Mesenchymal stem cell (in vitro differentiated cells and primary cell): ENCODE measurements at regions not wholly inside any gene's neighbourhood (a gene's known extent, or its start where the extent isn't known, plus 50 kb on each side); places are given as distances from the start of the nearest gene placed in this dataset.

Source experiments
- DNase-seq: peaks from one replicate; pipeline ENCODE4 v3.0.0-alpha.2; 2013
- H2AFZ ChIP-seq: one replicate; pipeline ENCODE4 v1.6.1; 2013; ENCODE audit warnings: low read depth, mild to moderate bottlenecking, control low read depth, inconsistent platforms, low read length, moderate library complexity
- H2AK5ac ChIP-seq: 2 replicates; pipeline ENCODE4 v1.6.1; 2013; ENCODE audit warnings: low read length, moderate library complexity, mild to moderate bottlenecking, inconsistent platforms; ENCODE audit not compliant: severe bottlenecking
- H2BK120ac ChIP-seq: one replicate; pipeline ENCODE4 v1.6.1; 2013; ENCODE audit warnings: low read depth, mild to moderate bottlenecking, inconsistent platforms, low read length, moderate library complexity
- H2BK12ac ChIP-seq, 2 experiments: one replicate each; pipeline ENCODE4 v1.6.1; 2013; ENCODE audit warnings: inconsistent platforms in 2 of 2, low read length in 2 of 2, mild to moderate bottlenecking in 2 of 2, moderate library complexity in 2 of 2, control low read depth in 1 of 2
- H2BK15ac ChIP-seq: one replicate; pipeline ENCODE4 v1.6.1; 2013; ENCODE audit warnings: mild to moderate bottlenecking, low read depth, inconsistent platforms; ENCODE audit not compliant: poor library complexity, severe bottlenecking
- H2BK5ac ChIP-seq: 2 replicates; pipeline ENCODE4 v1.6.1; 2013; ENCODE audit warnings: low read depth, mild to moderate bottlenecking, low read length, control low read depth, inconsistent platforms; ENCODE audit not compliant: poor library complexity, severe bottlenecking
- H3K14ac ChIP-seq, 2 experiments: one replicate each; pipeline ENCODE4 v1.6.1; 2013; ENCODE audit warnings: inconsistent platforms in 2 of 2, low read length in 2 of 2, control low read depth in 1 of 2, mild to moderate bottlenecking in 1 of 2, moderate library complexity in 1 of 2
- H3K18ac ChIP-seq, 2 experiments: one replicate each; pipeline ENCODE4 v1.6.1; 2013; ENCODE audit warnings: inconsistent platforms in 2 of 2, low read length in 2 of 2, control low read depth in 1 of 2, low read depth in 1 of 2, mild to moderate bottlenecking in 1 of 2
- H3K23ac ChIP-seq, 2 experiments: one replicate each; pipeline ENCODE4 v1.6.1; 2013; ENCODE audit warnings: inconsistent platforms in 2 of 2, low read length in 2 of 2, mild to moderate bottlenecking in 2 of 2, moderate library complexity in 2 of 2, control low read depth in 1 of 2
- H3K27ac ChIP-seq: 2 replicates; pipeline ENCODE4 v1.5.1; 2013; ENCODE audit warnings: mild to moderate bottlenecking, moderate library complexity, low read length, control low read depth, inconsistent platforms; ENCODE audit not compliant: poor library complexity, severe bottlenecking
- H3K27me3 ChIP-seq, 2 experiments: 2 replicates each; pipeline versions ENCODE4 v1.6.1 to v1.7.0; 2013; ENCODE audit warnings: low read length in 2 of 2, mild to moderate bottlenecking in 2 of 2, moderate library complexity in 2 of 2, control low read depth in 1 of 2, inconsistent platforms in 1 of 2; ENCODE audit not compliant: control insufficient read depth in 1 of 2, insufficient read depth in 1 of 2
- H3K36me3 ChIP-seq, 2 experiments: 2 replicates each; pipeline versions ENCODE4 v1.6.1 to v1.7.0; 2013; ENCODE audit warnings: low read length in 2 of 2, control low read depth in 1 of 2, inconsistent platforms in 1 of 2, low read depth in 1 of 2, mild to moderate bottlenecking in 1 of 2; ENCODE audit not compliant: insufficient read depth in 2 of 2, control insufficient read depth in 1 of 2
- H3K4ac ChIP-seq, 2 experiments: one replicate each; pipeline ENCODE4 v1.6.1; 2013; ENCODE audit warnings: inconsistent platforms in 2 of 2, low read length in 2 of 2, mild to moderate bottlenecking in 2 of 2, moderate library complexity in 2 of 2, control low read depth in 1 of 2, low read depth in 1 of 2
- H3K4me1 ChIP-seq: 2 replicates; pipeline ENCODE4 v1.6.1; 2013; ENCODE audit warnings: low read depth, low read length, control low read depth; ENCODE audit not compliant: control insufficient read depth, insufficient read depth
- H3K4me2 ChIP-seq: 2 replicates; pipeline ENCODE4 v1.6.1; 2013; ENCODE audit warnings: low read length, mild to moderate bottlenecking, inconsistent platforms; ENCODE audit not compliant: poor library complexity, severe bottlenecking
- H3K4me3 ChIP-seq, 2 experiments: 2 replicates each; pipeline versions ENCODE4 v1.5.1 to v1.7.0; 2013; ENCODE audit warnings: low read length in 2 of 2, mild to moderate bottlenecking in 2 of 2, control low read depth in 1 of 2, low read depth in 1 of 2; ENCODE audit not compliant: insufficient read depth in 1 of 2
- H3K79me1 ChIP-seq: replicated peaks from 2 replicates; pipeline ENCODE4 v1.6.1; 2013; ENCODE audit warnings: mild to moderate bottlenecking, control low read depth, low read length, inconsistent platforms; ENCODE audit not compliant: poor library complexity, severe bottlenecking
- H3K9ac ChIP-seq: 2 replicates; pipeline ENCODE4 v1.7.0; 2013; ENCODE audit warnings: mild to moderate bottlenecking, low read length, moderate library complexity
- H3K9me3 ChIP-seq: 2 replicates; pipeline ENCODE4 v1.7.0; 2013; ENCODE audit warnings: mild to moderate bottlenecking, low read length; ENCODE audit not compliant: control insufficient read depth
- H4K8ac ChIP-seq: one replicate; pipeline ENCODE4 v1.6.1; 2013; ENCODE audit warnings: inconsistent platforms, mild to moderate bottlenecking, low read length, moderate library complexity
- H4K91ac ChIP-seq: one replicate; pipeline ENCODE4 v1.6.1; 2013; ENCODE audit warnings: mild to moderate bottlenecking, low read length, inconsistent platforms
- WGBS: methylation state at CpG from one replicate; pipeline ENCODE4 v1.1.7; 2013; ENCODE audit warnings: mixed read lengths; 5-methylcytosine and 5-hydroxymethylcytosine counted together

- no peak overlapping the region for H2BK12ac ChIP-seq
- peaks cover 9% of the 10 kb centered on the region for H3K79me1 ChIP-seq
- no peak overlapping the region for H3K9ac ChIP-seq
- WGBS: 87% methylated on average over 7 of the region's 7 CpGs
- H2AFZ ChIP-seq: no peak overlapping the region
- no peak overlapping the region for H2BK120ac ChIP-seq
- no peak overlapping the region for H3K14ac ChIP-seq
- no peak overlapping the region for H3K4me2 ChIP-seq
- no peak overlapping the region for H3K23ac ChIP-seq
- H3K27ac ChIP-seq: no peak overlapping the region
- peaks cover 7% of the 10 kb centered on the region for H3K4me1 ChIP-seq
- no peak overlapping the region for H3K4me3 ChIP-seq
- no peak overlapping the region for H3K4ac ChIP-seq
- no peak overlapping the region for H3K18ac ChIP-seq
- H3K36me3 ChIP-seq: peaks cover 0 to 6% of the 10 kb centered on the region in 2 experiments
- no peaks in the 10 kb centered on the region for H3K27me3 ChIP-seq
- no peak overlapping the region for H4K91ac ChIP-seq
- no peak overlapping the region for H2BK15ac ChIP-seq
- no peaks in the 10 kb centered on the region for H3K9me3 ChIP-seq
- H2AK5ac ChIP-seq: no peak overlapping the region
- DNase-seq: no peak
- no peak overlapping the region for H2BK5ac ChIP-seq
- no peak overlapping the region for H4K8ac ChIP-seq
These were observed 81.8 kb upstream of the FOXN3 start for GRCh38 chr14:89498878-89499277.

GRCh38 chr14:89495718-89496117, 78.7 kb upstream of the FOXN3 start:
- no peak overlapping the region for H3K4ac ChIP-seq
- 92% methylated on average over 8 of the region's 8 CpGs for WGBS
- peaks cover 10% of the 10 kb centered on the region for H3K4me1 ChIP-seq
- no peak overlapping the region for H3K14ac ChIP-seq
- H2BK12ac ChIP-seq: no peak overlapping the region
- no peak for DNase-seq
- no peak overlapping the region for H2AFZ ChIP-seq
- H2BK120ac ChIP-seq: no peak overlapping the region
- H3K9me3 ChIP-seq: no peaks in the 10 kb centered on the region
- H3K27me3 ChIP-seq: no peaks in the 10 kb centered on the region
- H3K4me2 ChIP-seq: no peak overlapping the region
- no peak overlapping the region for H3K4me3 ChIP-seq
- H3K79me1 ChIP-seq: peaks cover 15% of the 10 kb centered on the region
- peaks cover 0 to 6% of the 10 kb centered on the region in 2 experiments for H3K36me3 ChIP-seq
- no peak overlapping the region for H2AK5ac ChIP-seq
- H2BK15ac ChIP-seq: no peak overlapping the region
- H3K27ac ChIP-seq: no peak overlapping the region
- no peak overlapping the region for H2BK5ac ChIP-seq
- H3K23ac ChIP-seq: no peak overlapping the region
- no peak overlapping the region for H4K8ac ChIP-seq
- no peak overlapping the region for H3K18ac ChIP-seq
- no peak overlapping the region for H4K91ac ChIP-seq
- H3K9ac ChIP-seq: no peak overlapping the region

GRCh38 chr14:89493877-89494634, 77.0 kb upstream of the FOXN3 start:
- Histone ChIP-seq H3K27me3 (no peaks in the 10 kb centered on the region), H4K91ac (no peak overlapping the region), H3K36me3 (no peaks in the 10 kb centered on the region), H3K9ac (no peak overlapping the region), H3K4me3 (no peak overlapping the region), H3K9me3 (no peaks in the 10 kb centered on the region), H3K18ac (no peak overlapping the region), H2BK5ac (no peak overlapping the region), H3K4me1 (peaks cover 17% of the 10 kb centered on the region), H2BK12ac (no peak overlapping the region), H2AFZ (no peak overlapping the region), H2BK15ac (no peak overlapping the region), H3K23ac (no peak overlapping the region), H2AK5ac (no peak overlapping the region), H3K4me2 (no peak overlapping the region), H3K27ac (peak overlapping the region; percentile 88), H2BK120ac (no peak overlapping the region), H3K14ac (no peak overlapping the region), H3K79me1 (peaks cover 12% of the 10 kb centered on the region), H4K8ac (no peak overlapping the region), H3K4ac (no peak overlapping the region)
- DNase-seq: no peak
- 96% methylated on average over 11 of the region's 11 CpGs for WGBS

GRCh38 chr14:89493406-89493805, 76.4 kb upstream of the FOXN3 start:
- H2BK15ac ChIP-seq: no peak overlapping the region
- no peaks in the 10 kb centered on the region for H3K36me3 ChIP-seq
- no peak overlapping the region for H2BK12ac ChIP-seq
- no peak overlapping the region for H3K4me2 ChIP-seq
- H3K4me1 ChIP-seq: peaks cover 17% of the 10 kb centered on the region
- no peak overlapping the region for H2BK5ac ChIP-seq
- DNase-seq: no peak
- no peak overlapping the region for H2BK120ac ChIP-seq
- 83% methylated on average over 4 of the region's 4 CpGs for WGBS
- no peak overlapping the region for H4K91ac ChIP-seq
- H3K79me1 ChIP-seq: peaks cover 13% of the 10 kb centered on the region
- no peak overlapping the region for H2AK5ac ChIP-seq
- H3K23ac ChIP-seq: no peak overlapping the region
- H2AFZ ChIP-seq: no peak overlapping the region
- H3K18ac ChIP-seq: no peak overlapping the region
- no peak overlapping the region for H3K14ac ChIP-seq
- H3K27me3 ChIP-seq: no peaks in the 10 kb centered on the region
- H3K4me3 ChIP-seq: no peak overlapping the region
- peak overlapping the region; percentile 88 for H3K27ac ChIP-seq
- H3K4ac ChIP-seq: no peak overlapping the region
- H4K8ac ChIP-seq: no peak overlapping the region
- H3K9me3 ChIP-seq: no peaks in the 10 kb centered on the region
- H3K9ac ChIP-seq: no peak overlapping the region
